ENCODE measurements at regions not wholly inside any gene's neighbourhood (a gene's known extent, or its start where the extent isn't known, plus 50 kb on each side); places are given as distances from the start of the nearest gene placed in this dataset.

DNA sequence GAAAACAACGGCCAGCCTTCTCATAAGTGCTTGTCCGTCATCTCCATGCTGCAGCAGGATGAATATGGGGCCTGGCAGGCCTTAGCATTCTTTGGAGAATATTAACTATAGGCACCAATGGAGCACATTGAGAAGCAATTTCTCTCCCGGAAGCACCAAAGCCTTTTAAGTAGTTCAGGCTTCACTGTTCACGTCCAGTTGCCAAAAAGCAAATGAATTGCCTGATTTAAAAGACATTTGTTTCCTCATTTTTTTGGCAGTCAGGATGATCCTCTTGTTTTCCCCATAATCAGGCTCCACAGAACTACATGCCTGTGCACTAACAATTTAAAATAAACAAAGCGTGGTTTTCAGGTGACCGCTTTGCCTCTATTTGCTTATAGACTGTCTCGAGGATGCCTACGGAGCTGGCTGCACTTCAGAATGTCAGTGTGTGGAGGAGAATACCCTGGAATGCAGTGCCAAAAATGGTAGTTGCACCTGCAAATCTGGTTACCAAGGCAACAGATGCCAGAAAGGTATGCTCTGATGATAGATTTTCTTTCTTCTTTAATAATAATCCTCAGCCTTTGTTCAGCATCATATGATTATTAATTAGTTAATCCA, 725.2 kb upstream of the GOLIM4 start:
- FAIRE-seq (no peak), DNase-seq (ENCODE audit: insufficient read length, low spot score) (no peak)

DNA sequence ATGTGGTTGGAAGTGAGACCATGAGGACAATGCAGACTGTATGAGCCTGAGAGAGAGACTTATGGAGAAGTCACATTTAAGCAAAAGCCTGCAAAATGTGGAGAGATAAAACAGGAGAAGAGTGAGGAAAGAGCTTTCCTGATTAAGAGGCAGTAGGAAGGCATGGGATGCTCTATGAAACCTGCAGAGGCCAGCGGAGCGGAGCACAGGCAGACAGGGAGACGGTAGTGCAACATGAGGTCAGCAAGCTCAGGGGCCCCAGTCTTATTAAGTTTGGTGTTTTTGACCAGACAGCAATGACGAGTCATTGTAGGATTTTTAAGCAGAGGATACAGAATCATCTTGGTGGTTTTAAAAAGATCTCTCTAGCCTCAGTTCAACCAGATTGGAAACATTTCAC, 721.5 kb upstream of the GOLIM4 start:
- TF ChIP-seq, protein P1, sequence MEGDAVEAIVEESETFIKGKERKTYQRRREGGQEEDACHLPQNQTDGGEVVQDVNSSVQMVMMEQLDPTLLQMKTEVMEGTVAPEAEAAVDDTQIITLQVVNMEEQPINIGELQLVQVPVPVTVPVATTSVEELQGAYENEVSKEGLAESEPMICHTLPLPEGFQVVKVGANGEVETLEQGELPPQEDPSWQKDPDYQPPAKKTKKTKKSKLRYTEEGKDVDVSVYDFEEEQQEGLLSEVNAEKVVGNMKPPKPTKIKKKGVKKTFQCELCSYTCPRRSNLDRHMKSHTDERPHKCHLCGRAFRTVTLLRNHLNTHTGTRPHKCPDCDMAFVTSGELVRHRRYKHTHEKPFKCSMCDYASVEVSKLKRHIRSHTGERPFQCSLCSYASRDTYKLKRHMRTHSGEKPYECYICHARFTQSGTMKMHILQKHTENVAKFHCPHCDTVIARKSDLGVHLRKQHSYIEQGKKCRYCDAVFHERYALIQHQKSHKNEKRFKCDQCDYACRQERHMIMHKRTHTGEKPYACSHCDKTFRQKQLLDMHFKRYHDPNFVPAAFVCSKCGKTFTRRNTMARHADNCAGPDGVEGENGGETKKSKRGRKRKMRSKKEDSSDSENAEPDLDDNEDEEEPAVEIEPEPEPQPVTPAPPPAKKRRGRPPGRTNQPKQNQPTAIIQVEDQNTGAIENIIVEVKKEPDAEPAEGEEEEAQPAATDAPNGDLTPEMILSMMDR (IDR thresholded peaks at IDR 0.05; ENCODE audit: insufficient read depth, missing control alignments), result no peak
- FAIRE-seq (no peak), DNase-seq (ENCODE audit: insufficient read length, low spot score) (no peak)

More for the DNA sequence above, 725.2 kb upstream of the GOLIM4 start:
- TF ChIP-seq, protein P1 (IDR thresholded peaks at IDR 0.05; ENCODE audit: insufficient read depth, missing control alignments), result no peak

- FAIRE-seq (no peak), DNase-seq (ENCODE audit: insufficient read length, low spot score) (no peak)
- TF ChIP-seq, protein P1 (IDR thresholded peaks at IDR 0.05; ENCODE audit: insufficient read depth, missing control alignments), result no peak
These were observed 720.2 kb upstream of the GOLIM4 start for GRCh38 chr3:168815946-168816345.

DNA sequence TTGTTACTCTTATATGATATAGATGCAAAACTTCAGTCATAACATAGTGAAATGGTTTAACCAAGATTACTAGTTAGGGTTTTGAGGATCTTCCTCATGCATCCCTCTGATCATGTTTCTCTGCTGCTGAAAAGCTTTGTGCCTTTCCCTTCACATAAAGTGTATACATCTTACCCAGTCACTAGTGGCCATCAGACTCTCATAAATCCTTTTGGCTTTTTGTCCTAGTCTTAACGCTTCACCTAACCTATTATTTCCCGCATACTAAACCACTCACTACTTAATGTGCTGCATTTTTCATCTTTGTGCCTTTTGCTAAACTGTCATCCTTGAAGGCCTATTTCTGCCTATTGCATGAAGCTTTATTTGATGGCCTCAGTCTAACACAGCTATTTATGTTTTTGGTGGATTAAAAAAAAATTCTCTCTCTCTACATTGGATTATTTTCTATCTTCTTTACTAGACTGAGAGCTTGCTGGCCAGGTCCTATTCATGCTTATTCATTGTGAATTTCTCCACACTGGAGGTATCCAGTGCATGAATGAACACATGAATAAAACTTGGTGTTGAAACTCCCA, 717.6 kb upstream of the GOLIM4 start:
- TF ChIP-seq, protein P1 (IDR thresholded peaks at IDR 0.05; ENCODE audit: insufficient read depth, missing control alignments), result no peak
- DNase-seq (ENCODE audit: insufficient read length, low spot score) (no peak), FAIRE-seq (no peak)

DNA sequence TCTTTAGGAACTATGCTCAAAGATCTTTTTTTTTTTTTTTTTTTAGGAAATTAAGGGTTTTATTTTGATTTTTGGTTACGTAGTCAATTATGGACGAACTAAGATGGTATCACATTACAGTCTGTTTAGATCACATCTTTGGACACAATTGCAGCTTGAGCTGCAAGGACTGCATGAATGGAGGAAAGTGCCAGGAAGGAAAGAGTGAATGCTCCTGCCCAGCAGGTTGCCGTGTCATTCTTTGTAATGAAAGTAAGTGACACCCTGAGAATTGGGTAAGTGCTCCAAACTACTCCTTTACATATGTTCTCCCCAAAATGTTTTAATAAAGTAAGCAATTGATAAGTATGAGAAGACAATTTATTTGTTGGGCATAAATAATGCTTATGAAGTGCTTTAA, 716.5 kb upstream of the GOLIM4 start:
- no peak for FAIRE-seq
- TF ChIP-seq, protein P1 (IDR thresholded peaks at IDR 0.05; ENCODE audit: insufficient read depth, missing control alignments), result no peak
- no peak for DNase-seq (ENCODE audit: insufficient read length, low spot score)

DNA sequence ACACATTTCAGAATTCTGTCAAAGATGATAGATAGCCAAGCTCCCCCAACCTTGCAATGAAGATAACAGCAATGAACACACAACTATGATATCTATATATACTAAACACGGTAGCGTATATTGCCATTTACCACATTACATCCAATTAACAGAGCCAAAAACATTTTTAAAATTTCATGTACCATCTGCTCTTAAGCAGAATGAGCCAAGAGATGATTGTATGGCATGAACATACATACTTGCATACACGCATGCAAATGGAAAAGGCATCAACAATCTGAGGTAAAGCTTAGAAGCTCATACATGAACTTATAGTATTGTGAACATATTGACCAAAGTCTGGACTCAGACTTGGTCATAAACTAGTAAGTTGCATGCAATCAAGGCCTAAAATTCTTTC, 712.9 kb upstream of the GOLIM4 start:
- DNase-seq (ENCODE audit: insufficient read length, low spot score), result no peak
- no peak for FAIRE-seq
- TF ChIP-seq, protein P1 (IDR thresholded peaks at IDR 0.05; ENCODE audit: insufficient read depth, missing control alignments), result no peak

- no peak for FAIRE-seq
- TF ChIP-seq, protein P1 (IDR thresholded peaks at IDR 0.05; ENCODE audit: insufficient read depth, missing control alignments), result no peak
- DNase-seq (ENCODE audit: insufficient read length, low spot score), result no peak
These were observed 711.7 kb upstream of the GOLIM4 start for GRCh38 chr3:168807448-168807847.

Data from D721Med (cell line).